NB4 (cell line): ENCODE measurements at regions not wholly inside any gene's neighbourhood (a gene's known extent, or its start where the extent isn't known, plus 50 kb on each side); places are given as distances from the start of the nearest gene placed in this dataset.

Source experiments
- DNase-seq: peaks from one replicate; pipeline ENCODE4 v3.0.0; 2010; ENCODE audit warnings: low read depth
- H3K4me3 ChIP-seq: one replicate; pipeline ENCODE4 v1.5.1; 2011; ENCODE audit warnings: mild to moderate bottlenecking, low read depth, low read length, moderate library complexity
- MYC ChIP-seq: IDR thresholded peaks from 2 replicates; pipeline ENCODE4 v1.6.1; 2011; ENCODE audit warnings: low read depth, low read length
- POLR2A ChIP-seq: IDR thresholded peaks from 2 replicates; pipeline ENCODE4 v1.6.1; 2011; ENCODE audit warnings: mild to moderate bottlenecking; ENCODE audit not compliant: insufficient read length; ENCODE audit errors: extremely low read depth
- TF ChIP-seq, protein P1 (sequence below): IDR thresholded peaks from 2 replicates; pipeline ENCODE4 v1.6.1; 2011; ENCODE audit warnings: low read depth, low read length
- TF ChIP-seq, protein P2 (sequence below): IDR thresholded peaks from one replicate; pipeline ENCODE4 v1.5.1; 2012; ENCODE audit warnings: low read depth, low read length

DNA sequence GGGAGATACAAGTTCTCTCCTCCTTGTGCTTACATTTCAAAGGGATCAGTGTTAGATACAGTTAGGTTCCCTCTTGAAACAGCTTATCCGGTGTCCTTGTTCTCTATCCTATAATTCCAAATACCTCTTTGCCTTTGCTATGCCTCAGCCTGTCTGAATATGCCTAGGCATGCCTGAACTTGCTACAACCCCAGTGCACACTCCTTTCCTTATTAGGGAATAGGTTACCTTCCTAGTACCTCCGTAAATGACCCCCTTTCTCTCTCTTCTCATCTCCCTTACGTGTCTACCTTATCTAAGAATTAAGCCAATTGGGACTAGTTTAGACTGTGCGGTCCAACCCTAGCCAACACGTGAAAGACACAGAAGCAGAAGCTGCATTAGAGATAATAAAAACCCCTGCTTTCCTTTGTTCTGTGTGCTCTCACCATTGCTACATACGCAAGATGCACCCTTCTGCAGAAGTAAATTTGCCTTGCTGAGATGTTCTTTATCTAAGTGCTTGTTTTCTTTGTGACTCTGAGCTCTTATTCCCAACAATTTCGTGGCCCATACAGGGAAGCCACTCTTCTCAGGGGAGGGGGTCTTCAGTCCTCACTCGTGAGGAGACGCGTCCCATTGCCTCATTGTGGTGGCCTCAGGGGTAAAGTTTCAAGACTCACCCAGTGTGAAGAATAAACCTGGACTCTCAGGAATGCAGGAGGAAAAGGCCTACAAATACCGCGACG is 802.1 kb downstream of the PLA2G4A start:
- H3K4me3 ChIP-seq: no peak overlapping the region
- DNase-seq: no peak
- TF ChIP-seq POLR2A (no peak), MYC (no peak)
- TF ChIP-seq, protein P1, sequence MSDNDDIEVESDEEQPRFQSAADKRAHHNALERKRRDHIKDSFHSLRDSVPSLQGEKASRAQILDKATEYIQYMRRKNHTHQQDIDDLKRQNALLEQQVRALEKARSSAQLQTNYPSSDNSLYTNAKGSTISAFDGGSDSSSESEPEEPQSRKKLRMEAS: no peak
- TF ChIP-seq, protein P2, sequence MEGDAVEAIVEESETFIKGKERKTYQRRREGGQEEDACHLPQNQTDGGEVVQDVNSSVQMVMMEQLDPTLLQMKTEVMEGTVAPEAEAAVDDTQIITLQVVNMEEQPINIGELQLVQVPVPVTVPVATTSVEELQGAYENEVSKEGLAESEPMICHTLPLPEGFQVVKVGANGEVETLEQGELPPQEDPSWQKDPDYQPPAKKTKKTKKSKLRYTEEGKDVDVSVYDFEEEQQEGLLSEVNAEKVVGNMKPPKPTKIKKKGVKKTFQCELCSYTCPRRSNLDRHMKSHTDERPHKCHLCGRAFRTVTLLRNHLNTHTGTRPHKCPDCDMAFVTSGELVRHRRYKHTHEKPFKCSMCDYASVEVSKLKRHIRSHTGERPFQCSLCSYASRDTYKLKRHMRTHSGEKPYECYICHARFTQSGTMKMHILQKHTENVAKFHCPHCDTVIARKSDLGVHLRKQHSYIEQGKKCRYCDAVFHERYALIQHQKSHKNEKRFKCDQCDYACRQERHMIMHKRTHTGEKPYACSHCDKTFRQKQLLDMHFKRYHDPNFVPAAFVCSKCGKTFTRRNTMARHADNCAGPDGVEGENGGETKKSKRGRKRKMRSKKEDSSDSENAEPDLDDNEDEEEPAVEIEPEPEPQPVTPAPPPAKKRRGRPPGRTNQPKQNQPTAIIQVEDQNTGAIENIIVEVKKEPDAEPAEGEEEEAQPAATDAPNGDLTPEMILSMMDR: no peak

DNA sequence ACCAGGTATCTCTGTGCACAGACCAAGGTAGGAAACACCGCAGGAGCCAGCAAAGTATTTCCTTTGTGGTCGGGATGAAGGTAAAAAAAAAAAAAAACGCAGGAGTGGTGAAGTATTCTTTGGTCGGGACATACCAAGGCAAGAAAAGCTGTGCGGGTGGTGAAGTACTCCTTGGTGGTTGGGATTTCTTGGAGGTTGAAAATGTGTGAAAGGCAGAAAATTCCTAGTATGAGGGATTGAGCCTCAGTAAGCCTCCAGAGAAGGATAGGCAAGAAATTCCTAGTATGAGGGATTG is 802.6 kb downstream of the PLA2G4A start:
- TF ChIP-seq POLR2A: no peak
- TF ChIP-seq, protein P2: no peak
- no peak for TF ChIP-seq MYC
- TF ChIP-seq, protein P1: no peak

GRCh38 chr1:187631984-187632383 is 803.2 kb downstream of the PLA2G4A start:
- DNase-seq: no peak
- TF ChIP-seq MYC: no peak
- no peak for TF ChIP-seq POLR2A
- TF ChIP-seq, protein P2: no peak
- TF ChIP-seq, protein P1: no peak
- no peak overlapping the region for H3K4me3 ChIP-seq

More for the DNA sequence above, 802.6 kb downstream of the PLA2G4A start:
- no peak overlapping the region for H3K4me3 ChIP-seq
- no peak for DNase-seq

- no peak for DNase-seq
Measured at GRCh38 chr1:187634940-187635339, 806.2 kb downstream of the PLA2G4A start.

GRCh38 chr1:187638733-187639434 is 810.1 kb downstream of the PLA2G4A start:
- DNase-seq: no peak
- no peak for TF ChIP-seq MYC
- H3K4me3 ChIP-seq: no peak overlapping the region

More at GRCh38 chr1:187634940-187635339, 806.2 kb downstream of the PLA2G4A start:
- TF ChIP-seq, protein P1: no peak
- TF ChIP-seq POLR2A (no peak), MYC (no peak)
- TF ChIP-seq, protein P2: no peak
- no peak overlapping the region for H3K4me3 ChIP-seq

- no peak for DNase-seq
- H3K4me3 ChIP-seq: no peak overlapping the region
- TF ChIP-seq, protein P1: no peak
- TF ChIP-seq POLR2A (no peak), MYC (no peak)
- TF ChIP-seq, protein P2: no peak
Measured at GRCh38 chr1:187641015-187641414, 812.3 kb downstream of the PLA2G4A start.
